SK-N-SH (cell line): ENCODE measurements at regions not wholly inside any gene's neighbourhood (a gene's known extent, or its start where the extent isn't known, plus 50 kb on each side); places are given as distances from the start of the nearest gene placed in this dataset.
A peak's percentile ranks its signal among the peaks of the same experiment; 100 is the strongest.

ENCODE experiments used
- CTCF ChIA-PET: fragments of 300-600, 350-600 bp; formaldehyde crosslinking; extraction: SDS; loops from one replicate; lab custom pipeline; 2021; lab: Yijun Ruan, JAX
- POLR2A ChIA-PET: fragments of 350-600 bp; sonication (Branson Sonifier 250); formaldehyde crosslinking; extraction: SDS; loops from one replicate; lab custom pipeline; 2020; ENCODE audit warnings: antibody characterized with exemption, inconsistent platforms; lab: Yijun Ruan, JAX
- DNase-seq: peaks from one replicate; pipeline ENCODE4 v3.0.0; 2012
- H2AFZ ChIP-seq: fragments of 200-600 bp; sonication (generic); 2 replicates; pipeline ENCODE4 v1.8.1; 2016; ENCODE audit warnings: antibody characterized with exemption, mild to moderate bottlenecking, low read depth
- H3F3A ChIP-seq: fragments of 200-600 bp; sonication (generic); replicated peaks from 2 replicates; pipeline ENCODE3; 2016; ENCODE audit warnings: antibody characterized with exemption, mild to moderate bottlenecking; ENCODE audit not compliant: insufficient read depth
- H3K27ac ChIP-seq, 2 experiments: fragments of 200-500 bp in 1 of 2; fragments of 200-600 bp in 1 of 2; sonication (Bioruptor generic) in 1 of 2; sonication (generic), shearing (Covaris generic) in 1 of 2; 2 replicates each; pipeline versions ENCODE4 v1.5.1 to v1.6.1; 2014 to 2016; ENCODE audit warnings: low read depth in 2 of 2, inconsistent platforms in 1 of 2, low read length in 1 of 2, mild to moderate bottlenecking in 1 of 2, mixed read lengths in 1 of 2
- H3K27me3 ChIP-seq: fragments of 200-600 bp; sonication (generic), shearing (Covaris generic); 2 replicates; pipeline ENCODE4 v1.6.1; 2016; ENCODE audit warnings: mixed run types; ENCODE audit not compliant: insufficient read depth
- H3K36me3 ChIP-seq, 2 experiments: fragments of 200-500 bp in 1 of 2; fragments of 200-600 bp in 1 of 2; sonication (Bioruptor generic) in 1 of 2; sonication (generic) in 1 of 2; replicated peaks in 1 of 2; 2 replicates each; pipeline versions ENCODE3 to v1.5.1; 2014 to 2016; ENCODE audit warnings: low read length in 1 of 2, mild to moderate bottlenecking in 1 of 2; ENCODE audit not compliant: insufficient read depth in 2 of 2, control insufficient read depth in 1 of 2
- H3K4me1 ChIP-seq, 2 experiments: fragments of 200-500 bp in 1 of 2; fragments of 200-600 bp in 1 of 2; sonication (Bioruptor generic) in 1 of 2; sonication (generic), shearing (Covaris generic) in 1 of 2; 2 replicates each; pipeline versions ENCODE4 v1.5.1 to v1.6.1; 2014 to 2016; ENCODE audit warnings: low read depth in 1 of 2, low read length in 1 of 2, mixed run types in 1 of 2; ENCODE audit not compliant: insufficient read depth in 2 of 2, control insufficient read depth in 1 of 2
- H3K4me2 ChIP-seq: fragments of 200-600 bp; sonication (generic), shearing (Covaris generic); 2 replicates; pipeline ENCODE4 v1.6.1; 2017; ENCODE audit warnings: mixed run types
- H3K4me3 ChIP-seq, 2 experiments: fragments of 200-500 bp in 1 of 2; fragments of 200-600 bp in 1 of 2; sonication (Bioruptor generic) in 1 of 2; sonication (generic), shearing (Covaris generic) in 1 of 2; 2 replicates each; pipeline versions ENCODE4 v1.5.1 to v1.8.1; 2014 to 2016; ENCODE audit warnings: low read depth in 2 of 2, inconsistent platforms in 1 of 2, low read length in 1 of 2, mild to moderate bottlenecking in 1 of 2, mixed read lengths in 1 of 2, moderate library complexity in 1 of 2
- H3K79me2 ChIP-seq: fragments of 200-600 bp; sonication (generic); 2 replicates; pipeline ENCODE4 v1.8.1; 2017; ENCODE audit warnings: mild to moderate bottlenecking; ENCODE audit not compliant: insufficient read depth
- H3K9ac ChIP-seq: fragments of 200-600 bp; sonication (generic); 2 replicates; pipeline ENCODE4 v1.6.1; 2017; ENCODE audit warnings: mixed run types
- H3K9me2 ChIP-seq: fragments of 200-600 bp; sonication (generic); 2 replicates; pipeline ENCODE4 v1.6.1; 2017; ENCODE audit warnings: mixed run types
- H3K9me3 ChIP-seq: fragments of 200-600 bp; sonication (generic); 2 replicates; pipeline ENCODE4 v1.6.1; 2017; ENCODE audit warnings: mixed run types, mild to moderate bottlenecking, moderate library complexity
- H4K20me1 ChIP-seq: fragments of 200-600 bp; sonication (generic); 2 replicates; pipeline ENCODE4 v1.6.1; 2017; ENCODE audit warnings: mild to moderate bottlenecking, mixed run types; ENCODE audit not compliant: insufficient read depth
- ELF1 ChIP-seq: IDR thresholded peaks from 2 replicates; pipeline ENCODE4 v1.4.0; 2012
- EP300 ChIP-seq, 2 experiments: IDR thresholded peaks; 2 replicates each; pipeline versions ENCODE4 v1.4.0 to v1.6.1; 2012; ENCODE audit warnings: borderline replicate concordance in 1 of 2, low read depth in 1 of 2, low read length in 1 of 2
- FOXM1 ChIP-seq: IDR thresholded peaks from 2 replicates; pipeline ENCODE4 v1.4.0; 2012; ENCODE audit warnings: low read depth, mild to moderate bottlenecking
- JUND ChIP-seq: IDR thresholded peaks from 2 replicates; pipeline ENCODE4 v1.4.0; 2012
- NFIC ChIP-seq: IDR thresholded peaks from 2 replicates; pipeline ENCODE4 v1.4.0; 2012; ENCODE audit warnings: borderline replicate concordance
- NRF1 ChIP-seq: IDR thresholded peaks from 2 replicates; pipeline ENCODE4 v1.6.1; 2012; ENCODE audit warnings: low read depth, mild to moderate bottlenecking, low read length
- RAD21 ChIP-seq: IDR thresholded peaks from 2 replicates; pipeline ENCODE4 v1.6.1; 2012; ENCODE audit warnings: mild to moderate bottlenecking, low read length
- SMC3 ChIP-seq: IDR thresholded peaks from 2 replicates; pipeline ENCODE4 v1.6.1; 2012; ENCODE audit warnings: low read depth, low read length, improper control_type of control experiment
- TAF1 ChIP-seq: IDR thresholded peaks from 2 replicates; pipeline ENCODE4 v1.6.1; 2012; ENCODE audit warnings: low read depth, mild to moderate bottlenecking, low read length, moderate library complexity, borderline replicate concordance
- USF1 ChIP-seq: IDR thresholded peaks from 2 replicates; pipeline ENCODE4 v1.4.0; 2012; ENCODE audit warnings: low read depth, borderline replicate concordance
- USF2 ChIP-seq: fragments of 150-350 bp; IDR thresholded peaks from 2 replicates; pipeline ENCODE4 v1.6.1; 2017; ENCODE audit warnings: antibody characterized with exemption, low read length, low read depth, borderline replicate concordance
- WGBS: methylation state at CpG from one replicate; pipeline ENCODE4 v1.1.6; 2017; ENCODE audit warnings: low lambda C conversion rate; 5-methylcytosine and 5-hydroxymethylcytosine counted together

- Histone ChIP-seq H3K27me3 (no peaks in the 10 kb centered on the region), H3K4me3 (no peak overlapping the region), H3K79me2 (no peaks in the 10 kb centered on the region; the same call in 1 of the 2 replicates), H3K27ac (peak overlapping the region in 1 of 2 experiments; percentile 1; a peak in 1 of 4 replicates), H3K4me1 (peaks cover 50 to 82% of the 10 kb centered on the region in 2 experiments), H3F3A (peaks cover 26% of the 10 kb centered on the region), H2AFZ (no peak overlapping the region), H3K9me2 (no peaks in the 10 kb centered on the region), H3K36me3 (peaks cover 0 to 11% of the 10 kb centered on the region in 2 experiments), H3K9ac (no peak overlapping the region), H3K4me2 (no peak overlapping the region), H4K20me1 (no peaks in the 10 kb centered on the region), H3K9me3 (no peaks in the 10 kb centered on the region)
- no peak for TF ChIP-seq JUND
- no peak for TF ChIP-seq EP300 (IDR thresholded peaks at IDR 0.05; ENCODE audit: borderline replicate concordance in 1 of 2, low read depth in 1 of 2, low read length in 1 of 2)
- no peak for TF ChIP-seq NRF1
- no peak for TF ChIP-seq NFIC
- no peak for TF ChIP-seq TAF1
- no peak for TF ChIP-seq USF1
- TF ChIP-seq USF2 = no peak
- ChIA-PET POLR2A (no interaction called here), CTCF (interaction anchor here (2.2 to 3.8 kb wide), 3 partner anchors 11 to 64 kb away, joined by 7 to 19 read pairs (median 10); no protein-coding TSS in a partner anchor)
- no peak for DNase-seq
- WGBS = 88% methylated on average over 14 of the region's 15 CpGs
Measured at GRCh38 chr17:77311371-77311981, 170.7 kb downstream of the SEC14L1 start.

GRCh38 chr17:77312061-77312701, 171.4 kb downstream of the SEC14L1 start:
- ChIA-PET POLR2A (interaction anchor here (1.2 kb wide), 1 partner anchor 25 kb away, joined by 3 read pairs; no protein-coding TSS in a partner anchor), CTCF (interaction anchor here (0.9 to 2.4 kb wide), 6 partner anchors 10 to 256 kb away, joined by 3 to 10 read pairs (median 4); no protein-coding TSS in a partner anchor)
- Histone ChIP-seq H4K20me1 (no peaks in the 10 kb centered on the region), H3K27ac (no peak overlapping the region; a peak in 1 of 4 replicates), H3F3A (peaks cover 33% of the 10 kb centered on the region), H3K36me3 (peaks cover 0 to 10% of the 10 kb centered on the region in 2 experiments), H3K4me2 (no peak overlapping the region), H3K9me3 (no peaks in the 10 kb centered on the region), H3K4me1 (peaks cover 50 to 76% of the 10 kb centered on the region in 2 experiments), H2AFZ (no peak overlapping the region), H3K9me2 (no peaks in the 10 kb centered on the region), H3K79me2 (peaks cover 2% of the 10 kb centered on the region; the same call in 1 of the 2 replicates), H3K27me3 (no peaks in the 10 kb centered on the region), H3K4me3 (no peak overlapping the region), H3K9ac (no peak overlapping the region)
- TF ChIP-seq RAD21 (no peak), SMC3 (no peak), ELF1 (no peak), FOXM1 (no peak)
- 97% methylated on average over 18 of the region's 18 CpGs for WGBS
- peak; percentile 18 for DNase-seq
